CD14-positive monocyte (primary cell): ENCODE measurements at regions not wholly inside any gene's neighbourhood (a gene's known extent, or its start where the extent isn't known, plus 50 kb on each side); places are given as distances from the start of the nearest gene placed in this dataset.

Experiments
- DNase-seq, 3 donors: peaks; one replicate each; pipeline ENCODE4 v3.0.0-alpha.2; 2011 to 2022
- H2AFZ ChIP-seq: 2 replicates; pipeline ENCODE4 v1.6.0; 2012; ENCODE audit warnings: mild to moderate bottlenecking, low read depth, low read length, inconsistent platforms; ENCODE audit not compliant: insufficient read depth, poor library complexity, severe bottlenecking
- H3K27ac ChIP-seq, 2 donors: 1 replicate in 1 of 2; 2 replicates in 1 of 2; pipeline ENCODE4 v1.5.1; 2012 to 2013; ENCODE audit warnings: low read length in 2 of 2, control low read depth in 1 of 2, inconsistent platforms in 1 of 2, low read depth in 1 of 2, mild to moderate bottlenecking in 1 of 2
- H3K27me3 ChIP-seq, 2 donors: one replicate each; pipeline versions ENCODE4 v1.6.0 to v1.6.1; 2011 to 2013; ENCODE audit warnings: low read length in 2 of 2; ENCODE audit not compliant: control insufficient read depth in 2 of 2, insufficient read depth in 2 of 2
- H3K36me3 ChIP-seq, 2 donors: replicated peaks in 1 of 2; 1 replicate in 1 of 2; 2 replicates in 1 of 2; pipeline versions ENCODE4 v1.5.1 to v1.6.1; 2012 to 2013; ENCODE audit warnings: low read length in 2 of 2, control low read depth in 1 of 2, inconsistent platforms in 1 of 2, mild to moderate bottlenecking in 1 of 2; ENCODE audit not compliant: insufficient read depth in 2 of 2, control insufficient read depth in 1 of 2
- H3K4me1 ChIP-seq, 2 donors: 1 replicate in 1 of 2; 2 replicates in 1 of 2; pipeline versions ENCODE4 v1.5.1 to v1.6.1; 2012 to 2013; ENCODE audit warnings: low read length in 2 of 2, control low read depth in 1 of 2, inconsistent platforms in 1 of 2, mild to moderate bottlenecking in 1 of 2, moderate library complexity in 1 of 2; ENCODE audit not compliant: insufficient read depth in 2 of 2, control insufficient read depth in 1 of 2
- H3K4me2 ChIP-seq: replicated peaks from 2 replicates; pipeline ENCODE3; 2012; ENCODE audit warnings: low read length, moderate library complexity, mild to moderate bottlenecking; ENCODE audit not compliant: poor library complexity, severe bottlenecking; ENCODE audit errors: extremely low read depth
- H3K4me3 ChIP-seq, 3 experiments: fragments of 200-600 bp in 1 of 3; sonication (generic) in 1 of 3; replicated peaks in 1 of 3; 1 replicate in 2 of 3; 2 replicates in 1 of 3; pipeline ENCODE4 v1.5.1; 2011 to 2013; ENCODE audit warnings: low read length in 3 of 3, mild to moderate bottlenecking in 3 of 3, control low read depth in 2 of 3, low read depth in 2 of 3, inconsistent platforms in 1 of 3, moderate library complexity in 1 of 3
- H3K79me2 ChIP-seq: 2 replicates; pipeline ENCODE4 v1.6.0; 2012; ENCODE audit warnings: mild to moderate bottlenecking, control low read depth, inconsistent platforms, low read length, moderate library complexity; ENCODE audit not compliant: insufficient read depth
- H3K9ac ChIP-seq: 2 replicates; pipeline ENCODE4 v1.6.0; 2017; ENCODE audit warnings: low read length, mild to moderate bottlenecking; ENCODE audit not compliant: insufficient read depth, poor library complexity, severe bottlenecking
- H3K9me3 ChIP-seq, 2 donors: replicated peaks in 1 of 2; 1 replicate in 1 of 2; 2 replicates in 1 of 2; pipeline versions ENCODE4 v1.5.1 to v1.6.1; 2012 to 2013; ENCODE audit warnings: low read length in 2 of 2, control low read depth in 1 of 2; ENCODE audit not compliant: control insufficient read depth in 1 of 2, insufficient read depth in 1 of 2
- H4K20me1 ChIP-seq: 2 replicates; pipeline ENCODE4 v1.6.0; 2012; ENCODE audit warnings: mild to moderate bottlenecking, low read length, control low read depth, moderate library complexity; ENCODE audit not compliant: insufficient read depth
- H3K27ac Mint-ChIP-seq, 7 donors: one replicate each; pipeline ENCODE4 v1.8.0; 2020; ENCODE audit warnings: mild to moderate bottlenecking in 7 of 7, mixed read lengths in 7 of 7, moderate library complexity in 6 of 7, inconsistent platforms in 2 of 7
- H3K27me3 Mint-ChIP-seq, 3 donors: one replicate each; pipeline ENCODE4 v1.8.0; 2021 to 2022; ENCODE audit warnings: low read depth in 3 of 3, mild to moderate bottlenecking in 3 of 3, mixed read lengths in 3 of 3, moderate library complexity in 3 of 3, inconsistent platforms in 1 of 3
- H3K36me3 Mint-ChIP-seq, 2 donors: one replicate each; pipeline ENCODE4 v1.8.0; 2020; ENCODE audit warnings: mixed read lengths in 2 of 2, inconsistent platforms in 1 of 2, mild to moderate bottlenecking in 1 of 2
- H3K4me1 Mint-ChIP-seq: one replicate; pipeline ENCODE4 v1.8.0; 2020; ENCODE audit warnings: mild to moderate bottlenecking, mixed read lengths
- H3K4me3 Mint-ChIP-seq, 2 donors: one replicate each; pipeline ENCODE4 v1.8.0; 2020; ENCODE audit warnings: mild to moderate bottlenecking in 2 of 2, mixed read lengths in 2 of 2, moderate library complexity in 1 of 2
- H3K9me3 Mint-ChIP-seq, 7 donors: one replicate each; pipeline ENCODE4 v1.8.0; 2020 to 2022; ENCODE audit warnings: mixed read lengths in 7 of 7, mild to moderate bottlenecking in 6 of 7, moderate library complexity in 6 of 7, inconsistent platforms in 2 of 7
- WGBS: methylation state at CpG from one replicate; pipeline ENCODE4 v1.1.5; 2013; ENCODE audit warnings: missing lambda C conversion rate; ENCODE audit not compliant: insufficient coverage; 5-methylcytosine and 5-hydroxymethylcytosine counted together
- intact Hi-C, 2 donors: fragments of 100-400 bp; cut with micrococcal nuclease; formaldehyde crosslinking; loops; one replicate each; pipeline versions ENCODE4 v1.15.0 to v1.15.1; 2023
- TF ChIP-seq, protein P1 (sequence below): fragments of 200-600 bp; IDR thresholded peaks from one replicate; pipeline ENCODE4 v1.8.0; 2022; ENCODE audit warnings: antibody characterized with exemption, mild to moderate bottlenecking

DNA sequence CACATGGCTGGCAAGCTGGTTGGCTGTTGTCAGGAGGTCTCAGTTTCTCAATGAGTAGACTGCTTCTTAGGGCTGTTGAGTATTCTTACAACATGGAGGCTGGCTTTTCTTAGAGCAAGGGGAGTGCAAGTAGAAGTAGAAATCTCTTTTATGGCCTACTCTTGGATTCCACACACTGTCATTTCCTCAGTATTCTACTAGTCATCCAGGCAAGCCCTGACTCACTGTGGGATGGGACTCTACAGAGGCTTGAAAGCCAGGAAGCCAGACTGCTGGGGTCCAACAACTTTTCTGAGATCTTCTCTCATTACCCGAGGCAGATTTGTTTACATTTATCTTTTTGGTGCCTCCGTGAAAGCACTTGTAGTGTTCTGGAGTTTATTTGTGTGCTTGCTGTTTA lies 196.2 kb upstream of the APP start:
- Mint-ChIP-seq H3K27ac (no peak overlapping the region), H3K9me3 (peaks cover 0 to 6% (median 0%) of the 10 kb centered on the region in 7 donors), H3K4me3 (no peak overlapping the region), H3K36me3 (no peaks in the 10 kb centered on the region), H3K4me1 (no peaks in the 10 kb centered on the region), H3K27me3 (peaks cover 0 to 1% (median 0%) of the 10 kb centered on the region in 3 donors)
- no peaks in the 10 kb centered on the region for H3K36me3 ChIP-seq
- H3K9me3 ChIP-seq = no peaks in the 10 kb centered on the region
- no peaks in the 10 kb centered on the region for H3K4me1 ChIP-seq
- no peak overlapping the region for H3K9ac ChIP-seq
- H2AFZ ChIP-seq = no peak overlapping the region
- H3K4me2 ChIP-seq = no peak overlapping the region
- no CpG with 5 or more reads among the region's 2 CpGs for WGBS
- no peaks in the 10 kb centered on the region for H4K20me1 ChIP-seq
- H3K27ac ChIP-seq = no peak overlapping the region
- no peaks in the 10 kb centered on the region for H3K27me3 ChIP-seq
- no peaks in the 10 kb centered on the region for H3K79me2 ChIP-seq
- no peak overlapping the region for H3K4me3 ChIP-seq
- TF ChIP-seq, protein P1, sequence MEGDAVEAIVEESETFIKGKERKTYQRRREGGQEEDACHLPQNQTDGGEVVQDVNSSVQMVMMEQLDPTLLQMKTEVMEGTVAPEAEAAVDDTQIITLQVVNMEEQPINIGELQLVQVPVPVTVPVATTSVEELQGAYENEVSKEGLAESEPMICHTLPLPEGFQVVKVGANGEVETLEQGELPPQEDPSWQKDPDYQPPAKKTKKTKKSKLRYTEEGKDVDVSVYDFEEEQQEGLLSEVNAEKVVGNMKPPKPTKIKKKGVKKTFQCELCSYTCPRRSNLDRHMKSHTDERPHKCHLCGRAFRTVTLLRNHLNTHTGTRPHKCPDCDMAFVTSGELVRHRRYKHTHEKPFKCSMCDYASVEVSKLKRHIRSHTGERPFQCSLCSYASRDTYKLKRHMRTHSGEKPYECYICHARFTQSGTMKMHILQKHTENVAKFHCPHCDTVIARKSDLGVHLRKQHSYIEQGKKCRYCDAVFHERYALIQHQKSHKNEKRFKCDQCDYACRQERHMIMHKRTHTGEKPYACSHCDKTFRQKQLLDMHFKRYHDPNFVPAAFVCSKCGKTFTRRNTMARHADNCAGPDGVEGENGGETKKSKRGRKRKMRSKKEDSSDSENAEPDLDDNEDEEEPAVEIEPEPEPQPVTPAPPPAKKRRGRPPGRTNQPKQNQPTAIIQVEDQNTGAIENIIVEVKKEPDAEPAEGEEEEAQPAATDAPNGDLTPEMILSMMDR = no peak
- no peak for DNase-seq
- intact Hi-C loops = no loop called here

DNA sequence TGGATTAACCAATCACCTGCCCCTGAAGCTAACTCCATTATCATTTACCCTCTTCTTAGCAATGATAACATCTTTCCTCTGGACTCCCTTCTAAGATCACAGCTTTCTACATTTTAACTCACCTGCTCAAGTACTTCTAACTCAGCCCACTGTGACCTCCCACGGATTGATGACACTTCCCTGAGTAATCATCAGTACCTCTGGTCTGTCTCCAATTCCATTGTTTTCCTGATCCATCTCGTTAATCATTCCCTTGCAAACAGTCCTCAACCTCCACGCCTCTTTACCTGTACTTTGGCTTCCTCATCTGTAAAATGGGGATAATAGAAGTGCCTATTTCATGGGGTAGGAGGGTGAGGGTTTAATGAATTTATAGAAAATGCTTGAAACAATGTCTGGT lies 195.3 kb upstream of the APP start:
- Mint-ChIP-seq H3K36me3 (no peaks in the 10 kb centered on the region), H3K4me1 (no peaks in the 10 kb centered on the region)
- no peaks in the 10 kb centered on the region for H3K4me1 ChIP-seq

More for the DNA sequence above, 195.3 kb upstream of the APP start:
- 100% methylated on average over 1 of the region's 3 CpGs for WGBS
- peaks cover 0 to 1% (median 0%) of the 10 kb centered on the region in 3 donors for H3K27me3 Mint-ChIP-seq
- no peak overlapping the region for H2AFZ ChIP-seq
- H3K9me3 ChIP-seq = no peaks in the 10 kb centered on the region
- H3K27ac Mint-ChIP-seq = no peak overlapping the region
- DNase-seq = no peak
- H3K27ac ChIP-seq = no peak overlapping the region
- H3K9me3 Mint-ChIP-seq = peaks cover 0 to 6% (median 2%) of the 10 kb centered on the region in 7 donors
- TF ChIP-seq, protein P1 = no peak
- H3K36me3 ChIP-seq = no peaks in the 10 kb centered on the region
- no peak overlapping the region for H3K9ac ChIP-seq
- H3K4me2 ChIP-seq = no peak overlapping the region
- no peak overlapping the region for H3K4me3 Mint-ChIP-seq
- no peaks in the 10 kb centered on the region for H3K79me2 ChIP-seq
- intact Hi-C loops = no loop called here
- no peaks in the 10 kb centered on the region for H3K27me3 ChIP-seq
- no peak overlapping the region for H3K4me3 ChIP-seq
- no peaks in the 10 kb centered on the region for H4K20me1 ChIP-seq
